ENCODE measurements at regions not wholly inside any gene's neighbourhood (a gene's known extent, or its start where the extent isn't known, plus 50 kb on each side); places are given as distances from the start of the nearest gene placed in this dataset.

- no peaks in the 10 kb centered on the region for H3K36me3 Mint-ChIP-seq (ENCODE audit: low read depth)
- no peak overlapping the region for H3K27ac Mint-ChIP-seq
- no peak overlapping the region for H3K4me3 Mint-ChIP-seq
- Histone ChIP-seq H3K9me3 (ENCODE audit: control insufficient read depth in 1 of 2, insufficient read depth in 1 of 2, low read length in 2 of 2) (no peaks in the 10 kb centered on the region), H3K27ac (ENCODE audit: low read depth in 1 of 2, low read length in 2 of 2) (no peak overlapping the region), H3K27me3 (ENCODE audit: control insufficient read depth in 1 of 2, insufficient read depth in 2 of 2, low read length in 2 of 2) (peaks cover 0 to 4% of the 10 kb centered on the region in 2 experiments), H3K4me1 (ENCODE audit: insufficient read depth, low read length) (no peaks in the 10 kb centered on the region), H3K36me3 (ENCODE audit: insufficient read depth, low read length) (no peaks in the 10 kb centered on the region), H3K4me3 (ENCODE audit: low read length) (no peak overlapping the region)
- ChIA-PET POLR2A (no interaction called here), CTCF (no interaction called here)
- H3K9me3 Mint-ChIP-seq, result no peaks in the 10 kb centered on the region
- peaks cover 21% of the 10 kb centered on the region for H3K27me3 Mint-ChIP-seq
- ATAC-seq (ENCODE audit: poor library complexity), result no peak
- DNase-seq, result no peak
- TF ChIP-seq CTCF (IDR thresholded peaks at IDR 0.05), result no peak
- intact Hi-C loops (cut with DNase I, micrococcal nuclease), result no loop called here
- H3K4me1 Mint-ChIP-seq (ENCODE audit: low read depth), result no peaks in the 10 kb centered on the region
Observed at GRCh38 chr6:125612345-125612846, 137.0 kb upstream of the HEY2 start.

- Histone ChIP-seq H3K36me3 (ENCODE audit: insufficient read depth, low read length) (no peaks in the 10 kb centered on the region), H3K9me3 (ENCODE audit: control insufficient read depth in 1 of 2, insufficient read depth in 1 of 2, low read length in 2 of 2) (no peaks in the 10 kb centered on the region), H3K4me3 (ENCODE audit: low read length) (no peak overlapping the region), H3K4me1 (ENCODE audit: insufficient read depth, low read length) (no peaks in the 10 kb centered on the region), H3K27ac (ENCODE audit: low read depth in 1 of 2, low read length in 2 of 2) (no peak overlapping the region), H3K27me3 (ENCODE audit: control insufficient read depth in 1 of 2, insufficient read depth in 2 of 2, low read length in 2 of 2) (peaks cover 0 to 4% of the 10 kb centered on the region in 2 experiments)
- Mint-ChIP-seq H3K4me1 (ENCODE audit: low read depth) (no peaks in the 10 kb centered on the region), H3K27ac (no peak overlapping the region), H3K9me3 (no peaks in the 10 kb centered on the region), H3K36me3 (ENCODE audit: low read depth) (no peaks in the 10 kb centered on the region), H3K27me3 (peaks cover 16% of the 10 kb centered on the region), H3K4me3 (no peak overlapping the region)
- ATAC-seq (ENCODE audit: poor library complexity) (no peak), DNase-seq (no peak)
- ChIA-PET POLR2A (no interaction called here), CTCF (interaction anchor here (0.6 kb wide), 1 partner anchor 425 kb away, joined by 4 read pairs; no protein-coding TSS in a partner anchor)
- no peak for TF ChIP-seq CTCF (IDR thresholded peaks at IDR 0.05)
- intact Hi-C loops (cut with DNase I, micrococcal nuclease), result no loop called here
Observed at GRCh38 chr6:125618629-125619028, 130.8 kb upstream of the HEY2 start.

GRCh38 chr6:125623085-125623484 is 126.3 kb upstream of the HEY2 start:
- ChIA-PET POLR2A (no interaction called here), CTCF (no interaction called here)
- no peaks in the 10 kb centered on the region for H3K4me1 ChIP-seq (ENCODE audit: insufficient read depth, low read length)
- no peak overlapping the region for H3K4me3 ChIP-seq (ENCODE audit: low read length)
- H3K9me3 ChIP-seq (ENCODE audit: control insufficient read depth in 1 of 2, insufficient read depth in 1 of 2, low read length in 2 of 2), result no peaks in the 10 kb centered on the region
- no peak overlapping the region for H3K27ac ChIP-seq (ENCODE audit: low read depth in 1 of 2, low read length in 2 of 2)
- H3K36me3 ChIP-seq (ENCODE audit: insufficient read depth, low read length), result no peaks in the 10 kb centered on the region
- no peaks in the 10 kb centered on the region for H3K4me1 Mint-ChIP-seq (ENCODE audit: low read depth)
- ATAC-seq (ENCODE audit: poor library complexity) (no peak), DNase-seq (no peak)
- H3K27ac Mint-ChIP-seq, result no peak overlapping the region
- TF ChIP-seq CTCF (IDR thresholded peaks at IDR 0.05), result no peak
- intact Hi-C loops (cut with DNase I, micrococcal nuclease), result no loop called here
- H3K36me3 Mint-ChIP-seq (ENCODE audit: low read depth), result no peaks in the 10 kb centered on the region
- H3K9me3 Mint-ChIP-seq, result no peaks in the 10 kb centered on the region
- H3K4me3 Mint-ChIP-seq, result no peak overlapping the region
- no peaks in the 10 kb centered on the region for H3K27me3 ChIP-seq (ENCODE audit: control insufficient read depth in 1 of 2, insufficient read depth in 2 of 2, low read length in 2 of 2)
- peaks cover 14% of the 10 kb centered on the region for H3K27me3 Mint-ChIP-seq
